ENCODE measurements at regions not wholly inside any gene's neighbourhood (a gene's known extent, or its start where the extent isn't known, plus 50 kb on each side); places are given as distances from the start of the nearest gene placed in this dataset.

- Mint-ChIP-seq H3K4me3 (no peak overlapping the region), H3K27me3 (peaks cover 10% of the 10 kb centered on the region), H3K27ac (no peak overlapping the region), H3K9me3 (ENCODE audit: insufficient read depth) (no peaks in the 10 kb centered on the region), H3K4me1 (no peaks in the 10 kb centered on the region)
- no peaks in the 10 kb centered on the region for H3K4me1 ChIP-seq (ENCODE audit: control insufficient read depth in 2 of 2, insufficient read depth in 2 of 2, low read length in 2 of 2)
- H3K4me3 ChIP-seq (ENCODE audit: control extremely low read depth in 1 of 5, extremely low read depth in 1 of 5, insufficient read depth in 1 of 5, low read depth in 2 of 5, low read length in 4 of 5): no peak overlapping the region
- no peak overlapping the region for H2AFZ ChIP-seq (ENCODE audit: insufficient read depth, low read depth, low read length, poor library complexity, severe bottlenecking)
- no peaks in the 10 kb centered on the region for H3K9me3 ChIP-seq (ENCODE audit: control extremely low read depth in 1 of 3, control insufficient read depth in 2 of 3, insufficient read depth in 1 of 3, low read length in 2 of 3)
- DNase-seq (no peak), ATAC-seq (ENCODE audit: low read depth) (no peak)
- H3K9ac ChIP-seq (ENCODE audit: low read length): no peak overlapping the region
- WGBS (ENCODE audit: insufficient coverage): no CpG with 5 or more reads among the region's 8 CpGs
- POLR2A ChIA-PET: no interaction called here
- CTCF ChIA-PET: no interaction called here
- H4K20me1 ChIP-seq (ENCODE audit: control insufficient read depth, insufficient read depth, low read length, poor library complexity, severe bottlenecking): no peaks in the 10 kb centered on the region
- H3K36me3 ChIP-seq (replicated peaks in 1 of 2; ENCODE audit: control extremely low read depth in 1 of 2, control insufficient read depth in 1 of 2, extremely low read depth in 1 of 2, insufficient read depth in 2 of 2, low read length in 1 of 2): no peaks in the 10 kb centered on the region
- no peaks in the 10 kb centered on the region for H3K27me3 ChIP-seq (replicated peaks in 1 of 4; ENCODE audit: control extremely low read depth in 1 of 4, control insufficient read depth in 3 of 4, insufficient read depth in 4 of 4, low read length in 3 of 4)
- intact Hi-C loops (cut with micrococcal nuclease): no loop called here
- TF ChIP-seq, protein P1, sequence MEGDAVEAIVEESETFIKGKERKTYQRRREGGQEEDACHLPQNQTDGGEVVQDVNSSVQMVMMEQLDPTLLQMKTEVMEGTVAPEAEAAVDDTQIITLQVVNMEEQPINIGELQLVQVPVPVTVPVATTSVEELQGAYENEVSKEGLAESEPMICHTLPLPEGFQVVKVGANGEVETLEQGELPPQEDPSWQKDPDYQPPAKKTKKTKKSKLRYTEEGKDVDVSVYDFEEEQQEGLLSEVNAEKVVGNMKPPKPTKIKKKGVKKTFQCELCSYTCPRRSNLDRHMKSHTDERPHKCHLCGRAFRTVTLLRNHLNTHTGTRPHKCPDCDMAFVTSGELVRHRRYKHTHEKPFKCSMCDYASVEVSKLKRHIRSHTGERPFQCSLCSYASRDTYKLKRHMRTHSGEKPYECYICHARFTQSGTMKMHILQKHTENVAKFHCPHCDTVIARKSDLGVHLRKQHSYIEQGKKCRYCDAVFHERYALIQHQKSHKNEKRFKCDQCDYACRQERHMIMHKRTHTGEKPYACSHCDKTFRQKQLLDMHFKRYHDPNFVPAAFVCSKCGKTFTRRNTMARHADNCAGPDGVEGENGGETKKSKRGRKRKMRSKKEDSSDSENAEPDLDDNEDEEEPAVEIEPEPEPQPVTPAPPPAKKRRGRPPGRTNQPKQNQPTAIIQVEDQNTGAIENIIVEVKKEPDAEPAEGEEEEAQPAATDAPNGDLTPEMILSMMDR (IDR thresholded peaks at IDR 0.05): no peak
- no peak for TF ChIP-seq EZH2 (IDR thresholded peaks at IDR 0.05; ENCODE audit: borderline replicate concordance, insufficient read depth, low read depth, low read length, poor library complexity, severe bottlenecking)
- no peak overlapping the region for H3K4me2 ChIP-seq (replicated peaks; ENCODE audit: low read depth, low read length, poor library complexity, severe bottlenecking)
- no peak overlapping the region for H3K27ac ChIP-seq (ENCODE audit: low read length in 2 of 2)
- no peaks in the 10 kb centered on the region for H3K79me2 ChIP-seq (ENCODE audit: control insufficient read depth, insufficient read depth, low read length)
These were observed 263.7 kb upstream of the MAF start for GRCh38 chr16:79864032-79864780.

DNA sequence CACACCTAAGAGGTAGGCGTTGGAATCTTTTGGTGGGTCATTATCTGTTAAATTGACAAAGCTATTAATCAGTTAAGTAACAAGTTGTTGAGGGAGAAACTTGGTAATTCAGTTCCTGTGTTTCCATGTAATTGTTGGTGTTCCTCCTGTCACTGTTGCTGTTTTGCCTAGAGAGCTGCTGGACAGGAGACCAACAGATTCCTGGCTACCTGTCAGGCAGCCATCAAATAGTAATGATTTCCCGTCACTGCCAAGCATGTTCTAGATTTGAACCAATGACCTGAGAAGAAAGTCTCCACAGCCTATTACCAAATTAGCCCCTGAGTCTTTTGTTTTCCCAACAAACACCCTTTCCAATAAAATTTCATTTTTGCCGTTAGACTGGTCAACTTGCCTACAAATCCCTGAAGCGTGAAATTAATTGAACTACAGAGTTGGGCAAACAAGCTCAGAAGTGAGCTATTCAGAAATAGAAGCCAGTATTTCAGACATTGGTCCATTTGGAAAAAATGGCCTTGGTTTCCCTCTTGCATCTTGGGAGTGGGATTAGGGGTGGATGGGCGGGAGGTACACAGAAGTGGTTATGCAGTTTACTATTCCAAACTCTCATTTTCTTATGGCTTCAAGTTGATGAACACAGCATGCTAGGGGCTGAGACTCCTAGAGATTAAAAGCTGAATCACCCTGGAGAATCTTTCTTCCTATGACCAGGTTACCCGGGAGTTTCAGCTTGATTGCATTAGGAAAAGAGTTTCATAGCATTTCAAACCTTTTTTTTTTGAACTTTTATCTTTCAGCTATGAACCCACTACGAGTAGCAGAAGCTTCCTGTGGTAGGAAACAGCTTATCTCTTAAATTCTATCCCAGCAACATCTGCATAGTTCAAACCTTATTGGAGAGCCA lies 262.8 kb upstream of the MAF start:
- POLR2A ChIA-PET: no interaction called here
- Mint-ChIP-seq H3K27ac (no peak overlapping the region), H3K9me3 (ENCODE audit: insufficient read depth) (no peaks in the 10 kb centered on the region), H3K4me1 (no peaks in the 10 kb centered on the region), H3K27me3 (peaks cover 10% of the 10 kb centered on the region), H3K4me3 (no peak overlapping the region)
- no peak overlapping the region for H2AFZ ChIP-seq (ENCODE audit: insufficient read depth, low read depth, low read length, poor library complexity, severe bottlenecking)
- H3K79me2 ChIP-seq (ENCODE audit: control insufficient read depth, insufficient read depth, low read length): no peaks in the 10 kb centered on the region
- DNase-seq (no peak), ATAC-seq (ENCODE audit: low read depth) (no peak)
- no peaks in the 10 kb centered on the region for H4K20me1 ChIP-seq (ENCODE audit: control insufficient read depth, insufficient read depth, low read length, poor library complexity, severe bottlenecking)
- no peaks in the 10 kb centered on the region for H3K36me3 ChIP-seq (replicated peaks in 1 of 2; ENCODE audit: control extremely low read depth in 1 of 2, control insufficient read depth in 1 of 2, extremely low read depth in 1 of 2, insufficient read depth in 2 of 2, low read length in 1 of 2)
- H3K9me3 ChIP-seq (ENCODE audit: control extremely low read depth in 1 of 3, control insufficient read depth in 2 of 3, insufficient read depth in 1 of 3, low read length in 2 of 3): no peaks in the 10 kb centered on the region
- no peak overlapping the region for H3K4me2 ChIP-seq (replicated peaks; ENCODE audit: low read depth, low read length, poor library complexity, severe bottlenecking)
- H3K27ac ChIP-seq (ENCODE audit: low read length in 2 of 2): no peak overlapping the region
- intact Hi-C loops (cut with micrococcal nuclease): no loop called here
- TF ChIP-seq EZH2 (IDR thresholded peaks at IDR 0.05; ENCODE audit: borderline replicate concordance, insufficient read depth, low read depth, low read length, poor library complexity, severe bottlenecking): no peak
- TF ChIP-seq, protein P1 (IDR thresholded peaks at IDR 0.05): no peak
- CTCF ChIA-PET: no interaction called here
- H3K4me1 ChIP-seq (ENCODE audit: control insufficient read depth in 2 of 2, insufficient read depth in 2 of 2, low read length in 2 of 2): no peaks in the 10 kb centered on the region
- no peak overlapping the region for H3K4me3 ChIP-seq (ENCODE audit: control extremely low read depth in 1 of 5, extremely low read depth in 1 of 5, insufficient read depth in 1 of 5, low read depth in 2 of 5, low read length in 4 of 5)
- WGBS (ENCODE audit: insufficient coverage): 100% methylated on average over 1 of the region's 7 CpGs
- no peaks in the 10 kb centered on the region for H3K27me3 ChIP-seq (replicated peaks in 1 of 4; ENCODE audit: control extremely low read depth in 1 of 4, control insufficient read depth in 3 of 4, insufficient read depth in 4 of 4, low read length in 3 of 4)
- H3K9ac ChIP-seq (ENCODE audit: low read length): no peak overlapping the region
